ENCODE measurements at regions not wholly inside any gene's neighbourhood (a gene's known extent, or its start where the extent isn't known, plus 50 kb on each side); places are given as distances from the start of the nearest gene placed in this dataset.

DNA sequence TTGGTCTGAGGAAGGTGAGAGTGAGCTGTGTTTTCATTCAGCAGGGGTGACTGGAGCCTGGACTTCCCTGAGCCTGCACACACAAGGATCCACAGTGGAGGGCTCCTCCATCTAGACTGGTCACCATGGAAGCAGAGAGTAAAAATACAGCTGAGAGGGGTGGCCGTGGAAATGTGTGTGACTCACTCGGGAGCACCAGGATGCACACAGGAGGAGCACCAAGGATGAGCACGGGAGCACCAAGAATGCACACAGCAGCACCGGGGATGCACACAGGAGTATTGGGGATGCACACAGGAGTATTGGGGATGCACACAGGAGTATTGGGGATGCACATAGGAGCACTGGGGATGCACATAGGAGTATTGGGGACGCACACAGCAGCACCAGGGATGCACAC lies 365.2 kb upstream of the MYT1L start:
- H3K36me3 ChIP-seq (ENCODE audit: control insufficient read depth, insufficient read depth, low read length), result no peaks in the 10 kb centered on the region
- Mint-ChIP-seq H3K36me3 (no peaks in the 10 kb centered on the region), H3K4me3 (no peak overlapping the region), H3K4me1 (no peaks in the 10 kb centered on the region), H3K27ac (no peak overlapping the region), H3K27me3 (ENCODE audit: low read depth in 2 of 2) (no peaks in the 10 kb centered on the region), H3K9me3 (peaks cover 0 to 2% of the 10 kb centered on the region in 2 donors)
- H3K9me3 ChIP-seq (ENCODE audit: control insufficient read depth, insufficient read depth, low read length), result no peaks in the 10 kb centered on the region
- H3K4me3 ChIP-seq (ENCODE audit: low read length), result no peak overlapping the region
- ATAC-seq, result no peak
- WGBS (ENCODE audit: insufficient coverage), result 85% methylated on average over 5 of the region's 5 CpGs
- intact Hi-C loops (cut with micrococcal nuclease), result no loop called here
- TF ChIP-seq, protein P1, sequence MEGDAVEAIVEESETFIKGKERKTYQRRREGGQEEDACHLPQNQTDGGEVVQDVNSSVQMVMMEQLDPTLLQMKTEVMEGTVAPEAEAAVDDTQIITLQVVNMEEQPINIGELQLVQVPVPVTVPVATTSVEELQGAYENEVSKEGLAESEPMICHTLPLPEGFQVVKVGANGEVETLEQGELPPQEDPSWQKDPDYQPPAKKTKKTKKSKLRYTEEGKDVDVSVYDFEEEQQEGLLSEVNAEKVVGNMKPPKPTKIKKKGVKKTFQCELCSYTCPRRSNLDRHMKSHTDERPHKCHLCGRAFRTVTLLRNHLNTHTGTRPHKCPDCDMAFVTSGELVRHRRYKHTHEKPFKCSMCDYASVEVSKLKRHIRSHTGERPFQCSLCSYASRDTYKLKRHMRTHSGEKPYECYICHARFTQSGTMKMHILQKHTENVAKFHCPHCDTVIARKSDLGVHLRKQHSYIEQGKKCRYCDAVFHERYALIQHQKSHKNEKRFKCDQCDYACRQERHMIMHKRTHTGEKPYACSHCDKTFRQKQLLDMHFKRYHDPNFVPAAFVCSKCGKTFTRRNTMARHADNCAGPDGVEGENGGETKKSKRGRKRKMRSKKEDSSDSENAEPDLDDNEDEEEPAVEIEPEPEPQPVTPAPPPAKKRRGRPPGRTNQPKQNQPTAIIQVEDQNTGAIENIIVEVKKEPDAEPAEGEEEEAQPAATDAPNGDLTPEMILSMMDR (IDR thresholded peaks at IDR 0.05), result no peak
- no peak for DNase-seq
- H3K4me1 ChIP-seq (ENCODE audit: control insufficient read depth, insufficient read depth, low read length), result no peaks in the 10 kb centered on the region
- no peaks in the 10 kb centered on the region for H3K27me3 ChIP-seq (ENCODE audit: control insufficient read depth, insufficient read depth, low read length)
- H3K27ac ChIP-seq (ENCODE audit: low read length), result no peak overlapping the region

DNA sequence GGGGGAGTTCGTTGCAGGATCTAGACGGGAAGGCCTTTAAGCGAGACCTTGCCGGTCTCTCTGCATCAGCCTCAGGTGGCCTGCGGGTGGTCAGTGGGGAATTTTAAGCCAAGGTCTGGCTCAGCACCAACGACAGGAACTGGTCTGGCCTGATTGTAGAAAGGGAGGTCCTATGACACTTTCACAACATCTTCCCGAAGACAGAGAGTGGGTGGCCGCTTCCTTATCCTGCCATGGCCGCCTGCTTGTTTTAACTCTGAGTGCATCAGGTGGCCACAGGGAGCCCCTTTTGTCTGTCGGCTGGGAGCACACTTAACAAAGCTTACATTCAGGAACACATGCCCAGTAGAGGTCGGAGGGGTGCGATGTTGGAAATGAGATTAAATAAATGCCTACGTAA lies 363.7 kb upstream of the MYT1L start:
- peaks cover 0 to 4% of the 10 kb centered on the region in 2 donors for H3K4me1 Mint-ChIP-seq
- no peaks in the 10 kb centered on the region for H3K36me3 Mint-ChIP-seq
- peaks cover 7% of the 10 kb centered on the region for H3K4me1 ChIP-seq (ENCODE audit: control insufficient read depth, insufficient read depth, low read length)
- TF ChIP-seq, protein P1 (IDR thresholded peaks at IDR 0.05), result no peak
- peaks cover 5% of the 10 kb centered on the region for H3K9me3 ChIP-seq (ENCODE audit: control insufficient read depth, insufficient read depth, low read length)
- no peaks in the 10 kb centered on the region for H3K27me3 ChIP-seq (ENCODE audit: control insufficient read depth, insufficient read depth, low read length)
- H3K36me3 ChIP-seq (ENCODE audit: control insufficient read depth, insufficient read depth, low read length), result no peaks in the 10 kb centered on the region
- WGBS (ENCODE audit: insufficient coverage), result 83% methylated on average over 13 of the region's 13 CpGs
- H3K4me3 Mint-ChIP-seq, result no peak overlapping the region
- DNase-seq (no peak), ATAC-seq (no peak)
- no peak overlapping the region for H3K27ac ChIP-seq (ENCODE audit: low read length)
- intact Hi-C loops (cut with micrococcal nuclease), result no loop called here
- no peaks in the 10 kb centered on the region for H3K27me3 Mint-ChIP-seq (ENCODE audit: low read depth in 2 of 2)
- H3K4me3 ChIP-seq (ENCODE audit: low read length), result no peak overlapping the region
- no peak overlapping the region for H3K27ac Mint-ChIP-seq
- H3K9me3 Mint-ChIP-seq, result peaks cover 2% of the 10 kb centered on the region in 2 donors

DNA sequence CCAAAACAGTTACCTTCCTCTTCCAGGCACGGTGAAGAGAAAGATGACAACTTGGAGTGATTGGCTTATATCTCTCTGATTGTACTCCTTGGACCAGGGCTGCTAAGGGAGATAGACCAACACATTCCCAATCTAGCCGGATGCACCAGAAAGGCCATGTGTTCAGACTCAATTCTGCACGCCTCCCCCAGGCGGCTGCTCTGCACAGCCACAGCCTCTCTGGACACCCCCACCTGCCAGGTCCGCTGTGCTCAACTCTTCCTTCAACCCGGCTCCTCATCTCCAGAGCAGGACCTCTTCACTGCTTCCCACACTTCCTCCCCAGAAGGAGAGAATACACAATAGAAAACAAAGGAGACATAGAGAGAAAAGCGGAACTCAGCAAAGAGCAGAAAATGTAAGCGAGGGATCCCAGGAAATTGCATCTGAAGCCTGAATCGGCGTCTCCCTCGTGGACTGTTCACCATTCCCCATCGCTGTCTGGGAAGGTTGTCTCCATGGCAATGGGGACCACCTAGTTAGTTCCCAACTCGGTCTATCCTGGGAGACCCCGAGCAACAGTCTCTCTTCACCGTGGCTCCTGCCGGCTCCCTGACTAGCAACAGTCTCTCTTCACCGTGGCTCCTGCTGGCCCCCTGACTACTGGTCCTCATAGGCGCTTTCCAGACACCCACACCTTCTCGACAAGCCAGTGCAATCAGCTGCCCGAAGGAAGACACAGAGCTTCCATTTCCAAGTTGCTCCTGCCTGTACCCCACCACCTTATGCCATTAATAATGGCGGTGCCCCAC lies 361.7 kb upstream of the MYT1L start:
- no peak overlapping the region for H3K27ac ChIP-seq (ENCODE audit: low read length)
- peaks cover 7% of the 10 kb centered on the region for H3K4me1 ChIP-seq (ENCODE audit: control insufficient read depth, insufficient read depth, low read length)
- TF ChIP-seq, protein P1 (IDR thresholded peaks at IDR 0.05), result no peak
- H3K9me3 ChIP-seq (ENCODE audit: control insufficient read depth, insufficient read depth, low read length), result peaks cover 5% of the 10 kb centered on the region
- no peaks in the 10 kb centered on the region for H3K27me3 ChIP-seq (ENCODE audit: control insufficient read depth, insufficient read depth, low read length)
- Mint-ChIP-seq H3K36me3 (no peaks in the 10 kb centered on the region), H3K4me1 (peaks cover 0 to 4% of the 10 kb centered on the region in 2 donors), H3K27ac (no peak overlapping the region), H3K27me3 (ENCODE audit: low read depth in 2 of 2) (no peaks in the 10 kb centered on the region), H3K4me3 (no peak overlapping the region), H3K9me3 (peaks cover 2% of the 10 kb centered on the region in 2 donors)
- H3K36me3 ChIP-seq (ENCODE audit: control insufficient read depth, insufficient read depth, low read length), result no peaks in the 10 kb centered on the region
- DNase-seq, result no peak
- 94% methylated on average over 21 of the region's 21 CpGs for WGBS (ENCODE audit: insufficient coverage)
- ATAC-seq, result no peak
- intact Hi-C loops (cut with micrococcal nuclease), result no loop called here
- no peak overlapping the region for H3K4me3 ChIP-seq (ENCODE audit: low read length)

DNA sequence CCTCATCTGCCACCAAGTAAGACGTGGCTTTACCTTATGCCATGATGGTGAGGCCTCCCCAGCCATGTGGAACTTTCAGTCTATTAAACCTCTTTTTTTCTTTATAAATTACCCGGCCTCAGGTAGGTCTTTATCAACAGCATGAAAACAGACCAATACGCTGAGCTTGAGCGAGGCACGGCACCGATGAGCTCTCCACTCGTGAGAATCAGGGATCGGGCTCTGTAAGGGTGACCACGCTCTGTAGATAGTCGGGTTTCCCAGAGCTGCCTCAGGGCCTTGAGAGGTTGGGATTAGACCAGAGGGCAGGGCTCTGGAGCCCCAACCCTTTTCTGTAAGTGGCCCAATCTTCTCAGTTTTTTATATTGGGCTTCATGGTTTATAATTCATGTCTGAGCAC lies 360.3 kb upstream of the MYT1L start:
- Mint-ChIP-seq H3K4me1 (peaks cover 1 to 5% of the 10 kb centered on the region in 2 donors), H3K36me3 (no peaks in the 10 kb centered on the region), H3K27me3 (ENCODE audit: low read depth in 2 of 2) (peaks cover under 1 to 4% of the 10 kb centered on the region in 2 donors), H3K27ac (peak overlapping the region in 1 of 2 donors; percentile 70), H3K9me3 (peaks cover 2% of the 10 kb centered on the region in 2 donors), H3K4me3 (no peak overlapping the region)
- Histone ChIP-seq H3K9me3 (ENCODE audit: control insufficient read depth, insufficient read depth, low read length) (peaks cover 5% of the 10 kb centered on the region), H3K36me3 (ENCODE audit: control insufficient read depth, insufficient read depth, low read length) (no peaks in the 10 kb centered on the region), H3K27ac (ENCODE audit: low read length) (no peak overlapping the region), H3K4me1 (ENCODE audit: control insufficient read depth, insufficient read depth, low read length) (peaks cover 7% of the 10 kb centered on the region), H3K27me3 (ENCODE audit: control insufficient read depth, insufficient read depth, low read length) (no peaks in the 10 kb centered on the region), H3K4me3 (ENCODE audit: low read length) (no peak overlapping the region)
- ATAC-seq (no peak), DNase-seq (no peak)
- WGBS (ENCODE audit: insufficient coverage), result 94% methylated on average over 10 of the region's 10 CpGs
- intact Hi-C loops (cut with micrococcal nuclease), result no loop called here
- TF ChIP-seq, protein P1 (IDR thresholded peaks at IDR 0.05), result no peak
